GM18498 (cell line): ENCODE measurements at regions not wholly inside any gene's neighbourhood (a gene's known extent, or its start where the extent isn't known, plus 50 kb on each side); places are given as distances from the start of the nearest gene placed in this dataset.

Experiments
- ATAC-seq: cut with Tn5 transposase; IDR thresholded peaks from one replicate; pipeline ENCODE4 v1.9.1; 2021; ENCODE audit warnings: mild to moderate bottlenecking, moderate library complexity; ENCODE audit not compliant: unreplicated experiment

- ATAC-seq: no peak
Observed at GRCh38 chr3:28645149-28645548, 296.5 kb upstream of the AZI2 start.

DNA sequence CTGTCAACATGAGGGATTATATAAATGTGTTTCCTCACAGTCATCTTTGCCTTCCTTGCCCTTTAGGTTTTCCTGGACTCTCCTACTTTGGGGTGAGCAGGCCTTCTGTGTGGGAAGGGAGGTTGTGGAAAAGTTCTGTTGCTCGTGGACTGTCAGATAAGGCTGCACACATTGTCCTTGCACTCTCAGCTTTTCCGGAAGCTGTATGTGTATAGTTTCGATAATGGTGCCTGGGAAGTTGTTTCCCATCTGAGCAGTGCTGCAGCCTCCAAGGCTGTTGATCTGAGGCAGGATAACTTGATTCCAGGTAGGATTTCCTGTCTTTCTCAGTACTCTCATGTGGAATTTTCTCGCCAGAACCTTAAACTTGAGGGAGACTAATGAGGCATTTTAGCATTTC, 297.8 kb upstream of the AZI2 start:
- no peak for ATAC-seq

GRCh38 chr3:28649266-28649665, 300.6 kb upstream of the AZI2 start:
- ATAC-seq: no peak

- ATAC-seq: no peak
Observed at GRCh38 chr3:28651159-28651558, 302.5 kb upstream of the AZI2 start.

DNA sequence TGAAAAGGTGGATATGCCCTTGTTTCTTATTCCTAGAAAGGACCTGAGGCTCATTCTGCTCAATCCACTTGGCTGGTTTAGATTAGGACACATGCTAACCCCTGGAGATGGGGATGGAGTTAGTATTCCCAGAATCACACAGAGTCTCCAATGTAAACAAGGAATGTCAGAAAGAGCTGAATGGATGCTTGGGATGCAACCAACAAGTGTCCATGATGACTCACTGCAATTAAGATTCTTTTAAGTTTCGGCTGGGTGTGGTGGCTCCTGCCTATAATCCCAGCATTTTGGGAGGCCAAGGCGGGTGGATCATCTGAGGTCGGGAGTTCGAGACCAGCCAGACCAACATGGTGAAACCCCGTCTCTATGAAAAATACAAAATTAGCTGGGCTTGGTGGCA, 315.5 kb upstream of the AZI2 start:
- ATAC-seq: no peak

GRCh38 chr3:28667646-28668621, 319.3 kb upstream of the AZI2 start:
- ATAC-seq: peak; percentile 96

DNA sequence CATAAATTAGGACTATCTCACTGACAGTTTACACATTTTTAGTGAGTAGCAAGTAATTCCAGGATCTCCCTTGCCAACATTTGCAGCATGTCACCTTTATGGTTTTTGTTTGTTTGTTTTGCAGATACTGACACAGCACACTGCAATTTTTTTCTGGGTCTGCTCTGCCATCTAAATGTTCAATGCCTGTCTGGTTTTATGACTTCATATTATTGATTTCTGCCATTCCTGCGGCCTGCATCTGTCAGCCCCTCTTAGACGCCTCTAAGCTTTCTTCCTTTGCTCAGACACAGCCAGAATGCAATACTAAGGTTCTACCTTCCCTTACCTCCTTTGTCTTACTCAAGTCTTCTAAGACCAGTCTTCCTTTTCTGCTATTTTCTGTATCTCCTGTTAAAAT, 321.2 kb upstream of the AZI2 start:
- no peak for ATAC-seq

DNA sequence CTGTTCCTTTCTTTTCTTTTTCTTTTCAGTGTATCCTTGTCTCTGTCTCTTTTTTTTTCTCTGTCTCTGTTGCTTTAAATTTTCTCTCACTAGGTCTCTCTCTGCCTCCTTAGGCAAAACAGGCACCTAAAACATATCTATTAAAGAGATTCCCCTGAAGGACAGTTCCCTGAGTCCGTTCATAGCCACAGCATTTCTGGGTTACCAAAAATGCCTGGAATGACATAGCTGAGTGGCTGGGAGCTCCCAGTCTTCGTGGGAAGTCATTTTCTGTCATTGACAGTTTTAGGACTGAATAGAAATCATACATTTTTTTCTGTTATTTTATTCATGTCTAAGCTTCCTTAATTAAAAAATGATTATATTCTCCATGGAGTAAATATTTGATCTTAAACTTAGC, 323.8 kb upstream of the AZI2 start:
- ATAC-seq: no peak

DNA sequence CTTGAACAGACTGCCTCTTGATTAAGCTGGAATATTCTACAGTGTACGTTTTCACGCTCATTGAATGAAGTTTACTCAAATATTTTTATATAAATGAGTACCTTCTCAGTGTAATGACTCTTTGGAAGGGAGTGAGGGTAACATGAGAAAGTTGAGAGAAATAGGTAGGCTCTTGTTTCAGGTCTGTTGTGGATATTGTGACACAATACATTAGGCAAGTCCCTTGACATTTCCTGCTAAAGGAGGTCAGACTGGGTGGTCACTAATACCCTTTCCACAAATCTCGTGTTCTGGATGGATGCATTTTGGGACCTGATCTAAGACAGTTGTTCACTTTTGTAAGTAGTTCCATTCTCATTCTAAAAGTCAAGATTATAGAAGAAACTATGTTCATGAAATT, 324.8 kb upstream of the AZI2 start:
- ATAC-seq: no peak

GRCh38 chr3:28674212-28674611, 325.6 kb upstream of the AZI2 start:
- no peak for ATAC-seq

GRCh38 chr3:28677581-28677980, 329.0 kb upstream of the AZI2 start:
- ATAC-seq: no peak

GRCh38 chr3:28678086-28678485, 329.5 kb upstream of the AZI2 start:
- no peak for ATAC-seq

DNA sequence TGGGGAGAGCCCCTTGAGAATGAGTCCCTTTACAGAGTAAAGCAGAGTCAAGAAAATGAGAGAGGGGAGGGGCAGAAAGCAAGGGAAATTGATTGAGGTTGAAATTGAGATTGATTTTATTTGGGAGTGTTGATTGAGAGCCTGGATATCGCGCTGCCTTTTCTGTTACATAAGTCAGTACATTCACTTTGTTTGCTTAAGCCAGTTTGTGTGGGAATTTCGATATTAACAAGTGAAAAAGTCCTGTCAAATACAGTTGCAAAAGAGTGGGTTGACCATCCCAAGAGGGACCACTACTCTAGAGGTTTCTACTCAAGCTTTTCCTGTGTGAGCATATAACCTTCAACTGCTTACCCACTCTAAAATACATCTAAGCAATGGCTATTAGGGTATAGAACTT, 331.4 kb upstream of the AZI2 start:
- ATAC-seq: no peak

- no peak for ATAC-seq
Observed at GRCh38 chr3:28682121-28682520, 333.5 kb upstream of the AZI2 start.

DNA sequence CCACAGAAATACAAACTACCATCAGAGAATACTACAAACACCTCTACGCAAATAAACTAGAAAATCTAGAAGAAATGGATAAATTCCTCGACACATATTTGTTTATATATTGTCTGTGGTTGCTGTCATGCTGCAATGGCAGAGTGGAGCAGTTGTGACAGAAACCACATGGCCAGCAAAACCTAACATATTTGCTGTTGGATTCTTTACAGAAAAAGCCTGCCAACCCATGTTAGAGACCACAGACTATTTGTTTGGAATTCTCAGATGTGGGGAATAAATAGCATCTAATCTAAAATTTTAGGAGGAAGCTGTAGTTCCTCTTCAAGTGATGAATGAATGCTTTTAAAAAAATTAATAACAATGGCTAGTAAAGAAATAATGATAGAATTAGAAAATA, 341.6 kb upstream of the AZI2 start:
- ATAC-seq: no peak

GRCh38 chr3:28698706-28699105, 350.1 kb upstream of the AZI2 start:
- no peak for ATAC-seq

DNA sequence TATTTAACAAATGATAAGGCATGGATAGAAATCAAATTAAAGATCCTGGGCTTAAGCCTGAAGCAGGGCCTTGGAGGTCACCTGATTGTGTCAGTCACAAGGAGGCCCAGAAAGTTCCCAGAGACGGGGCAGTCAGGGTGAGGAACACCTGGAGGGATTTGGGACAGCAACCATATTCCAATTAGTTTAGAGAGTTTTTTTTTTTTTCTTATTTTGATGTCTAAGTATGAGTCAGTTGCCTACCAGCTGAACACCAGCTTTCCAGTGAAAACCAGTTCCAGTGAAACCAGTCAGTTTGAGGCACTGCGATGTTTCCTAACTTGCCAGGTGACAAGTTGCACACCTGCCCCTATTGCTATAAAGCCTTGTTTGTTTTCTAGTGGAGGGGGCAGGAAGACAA, 350.7 kb upstream of the AZI2 start:
- ATAC-seq: no peak

GRCh38 chr3:28700728-28701127, 352.1 kb upstream of the AZI2 start:
- ATAC-seq: no peak

DNA sequence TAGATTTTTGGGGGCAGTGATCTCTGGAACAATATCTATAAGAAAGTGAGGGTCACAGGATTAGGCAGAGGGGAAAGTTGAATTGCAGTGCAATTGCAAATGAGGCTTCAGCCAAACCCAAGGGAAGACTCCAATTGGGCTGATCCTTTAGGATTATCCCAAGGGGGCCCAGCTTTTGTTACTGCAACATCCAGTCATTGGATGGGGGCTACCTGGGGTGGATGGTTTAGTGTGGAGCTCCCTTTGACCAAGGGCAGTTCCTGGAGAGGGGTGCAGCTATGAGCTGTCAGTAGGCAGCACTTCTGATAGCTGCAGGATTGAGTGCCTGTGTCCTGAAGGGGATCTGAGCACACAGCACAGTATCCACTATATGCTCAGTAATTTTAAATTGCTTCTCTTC, 355.2 kb upstream of the AZI2 start:
- ATAC-seq: no peak

- no peak for ATAC-seq
Observed at GRCh38 chr3:28711293-28711692, 362.7 kb upstream of the AZI2 start.

- no peak for ATAC-seq
Observed at GRCh38 chr3:28716939-28717338, 368.3 kb upstream of the AZI2 start.

- ATAC-seq: no peak
Observed at GRCh38 chr3:28718074-28718849, 369.6 kb upstream of the AZI2 start.
